ENCODE measurements at regions not wholly inside any gene's neighbourhood (a gene's known extent, or its start where the extent isn't known, plus 50 kb on each side); places are given as distances from the start of the nearest gene placed in this dataset.

GRCh38 chr5:136720674-136721073 lies 355.3 kb upstream of the TRPC7 start:
- ATAC-seq (no peak), DNase-seq (no peak)
- intact Hi-C loops (cut with DNase I): no loop called here

- DNase-seq: no peak
- intact Hi-C loops (cut with DNase I): no loop called here
- ATAC-seq: no peak
Observed at GRCh38 chr5:136717917-136718316, 352.6 kb upstream of the TRPC7 start.

GRCh38 chr5:136714286-136714685 lies 348.9 kb upstream of the TRPC7 start:
- ATAC-seq: no peak

GRCh38 chr5:136712628-136713027 lies 347.3 kb upstream of the TRPC7 start:
- DNase-seq (no peak), ATAC-seq (no peak)
- intact Hi-C loops (cut with DNase I): no loop called here

More at GRCh38 chr5:136714286-136714685, 348.9 kb upstream of the TRPC7 start:
- no peak for DNase-seq
- intact Hi-C loops (cut with DNase I): no loop called here

GRCh38 chr5:136710834-136711233 lies 345.5 kb upstream of the TRPC7 start:
- ATAC-seq: no peak
- intact Hi-C loops (cut with DNase I): no loop called here
- no peak for DNase-seq

- DNase-seq: no peak
- intact Hi-C loops (cut with DNase I): no loop called here
Observed at GRCh38 chr5:136703706-136704105, 338.4 kb upstream of the TRPC7 start.

GRCh38 chr5:136703036-136703435 lies 337.7 kb upstream of the TRPC7 start:
- intact Hi-C loops (cut with DNase I): no loop called here
- DNase-seq (no peak), ATAC-seq (no peak)

More at GRCh38 chr5:136703706-136704105, 338.4 kb upstream of the TRPC7 start:
- ATAC-seq: no peak

- ATAC-seq: no peak
- intact Hi-C loops (cut with DNase I): no loop called here
- DNase-seq: no peak
Observed at GRCh38 chr5:136701191-136701590, 335.8 kb upstream of the TRPC7 start.

- intact Hi-C loops (cut with DNase I): no loop called here
- DNase-seq (no peak), ATAC-seq (no peak)
Observed at GRCh38 chr5:136699651-136700050, 334.3 kb upstream of the TRPC7 start.

GRCh38 chr5:136698970-136699369 lies 333.6 kb upstream of the TRPC7 start:
- ATAC-seq (no peak), DNase-seq (no peak)
- intact Hi-C loops (cut with DNase I): no loop called here

- intact Hi-C loops (cut with DNase I): no loop called here
- DNase-seq: no peak
- no peak for ATAC-seq
Observed at GRCh38 chr5:136694258-136694657, 328.9 kb upstream of the TRPC7 start.

GRCh38 chr5:136689552-136689951 lies 324.2 kb upstream of the TRPC7 start:
- DNase-seq: no peak
- intact Hi-C loops (cut with DNase I): loop anchor here in 1 of 2 donors (10.0 kb wide), 1 partner anchor 445 kb away; no protein-coding TSS in a partner anchor
- no peak for ATAC-seq

- intact Hi-C loops (cut with DNase I): loop anchor here in 1 of 2 donors (10.0 kb wide), 1 partner anchor 442 kb away; no protein-coding TSS in a partner anchor
- ATAC-seq (no peak), DNase-seq (no peak)
Observed at GRCh38 chr5:136686192-136686872, 321.0 kb upstream of the TRPC7 start.

GRCh38 chr5:136682986-136683385 lies 317.6 kb upstream of the TRPC7 start:
- ATAC-seq: no peak
- no peak for DNase-seq
- intact Hi-C loops (cut with DNase I): loop anchor here in 1 of 2 donors (10.0 kb wide), 1 partner anchor 438 kb away; no protein-coding TSS in a partner anchor

GRCh38 chr5:136679233-136679632 lies 313.9 kb upstream of the TRPC7 start:
- ATAC-seq (no peak), DNase-seq (no peak)
- intact Hi-C loops (cut with DNase I): no loop called here

GRCh38 chr5:136677217-136677616 lies 311.9 kb upstream of the TRPC7 start:
- ATAC-seq (no peak), DNase-seq (no peak)
- intact Hi-C loops (cut with DNase I): no loop called here

- no peak for DNase-seq
- intact Hi-C loops (cut with DNase I): no loop called here
Observed at GRCh38 chr5:136676685-136677084, 311.3 kb upstream of the TRPC7 start.

GRCh38 chr5:136675769-136676168 lies 310.4 kb upstream of the TRPC7 start:
- intact Hi-C loops (cut with DNase I): no loop called here
- ATAC-seq (no peak), DNase-seq (no peak)

More at GRCh38 chr5:136676685-136677084, 311.3 kb upstream of the TRPC7 start:
- no peak for ATAC-seq

- ATAC-seq (peak in 1 of 2 donors; percentile 61), DNase-seq (no peak)
- intact Hi-C loops (cut with DNase I): no loop called here
Observed at GRCh38 chr5:136674178-136674577, 308.8 kb upstream of the TRPC7 start.

GRCh38 chr5:136667789-136668188 lies 302.4 kb upstream of the TRPC7 start:
- intact Hi-C loops (cut with DNase I): no loop called here
- ATAC-seq (no peak), DNase-seq (no peak)

- DNase-seq (no peak), ATAC-seq (no peak)
- intact Hi-C loops (cut with DNase I): no loop called here
Observed at GRCh38 chr5:136666970-136667620, 301.8 kb upstream of the TRPC7 start.

Measured in left cardiac atrium (tissue), 4 donors.